HL-60 (cell line): ENCODE measurements at regions not wholly inside any gene's neighbourhood (a gene's known extent, or its start where the extent isn't known, plus 50 kb on each side); places are given as distances from the start of the nearest gene placed in this dataset.

ENCODE experiments used
- CTCF ChIP-seq: IDR thresholded peaks from one replicate; pipeline ENCODE4 v1.5.1; 2011; ENCODE audit warnings: low read length, control low read depth, inconsistent platforms; ENCODE audit not compliant: insufficient read depth
- GABPA ChIP-seq: IDR thresholded peaks from 2 replicates; pipeline ENCODE4 v1.6.1; 2012; ENCODE audit warnings: low read depth
- POLR2AphosphoS5 ChIP-seq: IDR thresholded peaks from 2 replicates; pipeline ENCODE4 v1.6.1; 2012; ENCODE audit warnings: low read depth
- REST ChIP-seq: IDR thresholded peaks from 2 replicates; pipeline ENCODE4 v1.6.1; 2012; ENCODE audit warnings: low read depth; ENCODE audit not compliant: insufficient replicate concordance

- TF ChIP-seq CTCF (no peak), POLR2AphosphoS5 (no peak), GABPA (no peak), REST (no peak)
These were observed 193.5 kb downstream of the SS18 start for GRCh38 chr18:25896956-25897355.
